Adrenal gland (tissue), 5 donors: ENCODE measurements at regions not wholly inside any gene's neighbourhood (a gene's known extent, or its start where the extent isn't known, plus 50 kb on each side); places are given as distances from the start of the nearest gene placed in this dataset.

Experiments used
- POLR2A ChIP-seq, 2 donors: fragments of 450-650 bp; IDR thresholded peaks; one replicate each; pipeline ENCODE4 v1.6.1; 2017; ENCODE audit warnings: antibody characterized with exemption in 2 of 2, mild to moderate bottlenecking in 2 of 2, moderate library complexity in 1 of 2
- TF ChIP-seq, protein P1 (sequence below), 6 experiments: fragments of 450-650 bp in 4 of 6; fragments of 200-600 bp in 2 of 6; sonication (generic) in 1 of 6; IDR thresholded peaks; 1 replicate in 5 of 6; 2 replicates in 1 of 6; pipeline versions ENCODE4 v1.5.1 to v1.8.0; 2016 to 2021; ENCODE audit warnings: antibody characterized with exemption in 6 of 6, mild to moderate bottlenecking in 2 of 6, moderate library complexity in 1 of 6
- donor health status: DM: no; HTN: no; CAD: no.

GRCh38 chr3:139113993-139114375 is 69.3 kb upstream of the PRR23C start:
- TF ChIP-seq, protein P1, sequence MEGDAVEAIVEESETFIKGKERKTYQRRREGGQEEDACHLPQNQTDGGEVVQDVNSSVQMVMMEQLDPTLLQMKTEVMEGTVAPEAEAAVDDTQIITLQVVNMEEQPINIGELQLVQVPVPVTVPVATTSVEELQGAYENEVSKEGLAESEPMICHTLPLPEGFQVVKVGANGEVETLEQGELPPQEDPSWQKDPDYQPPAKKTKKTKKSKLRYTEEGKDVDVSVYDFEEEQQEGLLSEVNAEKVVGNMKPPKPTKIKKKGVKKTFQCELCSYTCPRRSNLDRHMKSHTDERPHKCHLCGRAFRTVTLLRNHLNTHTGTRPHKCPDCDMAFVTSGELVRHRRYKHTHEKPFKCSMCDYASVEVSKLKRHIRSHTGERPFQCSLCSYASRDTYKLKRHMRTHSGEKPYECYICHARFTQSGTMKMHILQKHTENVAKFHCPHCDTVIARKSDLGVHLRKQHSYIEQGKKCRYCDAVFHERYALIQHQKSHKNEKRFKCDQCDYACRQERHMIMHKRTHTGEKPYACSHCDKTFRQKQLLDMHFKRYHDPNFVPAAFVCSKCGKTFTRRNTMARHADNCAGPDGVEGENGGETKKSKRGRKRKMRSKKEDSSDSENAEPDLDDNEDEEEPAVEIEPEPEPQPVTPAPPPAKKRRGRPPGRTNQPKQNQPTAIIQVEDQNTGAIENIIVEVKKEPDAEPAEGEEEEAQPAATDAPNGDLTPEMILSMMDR (IDR thresholded peaks at IDR 0.05): no peak
- TF ChIP-seq POLR2A (IDR thresholded peaks at IDR 0.05): no peak
